ENCODE measurements at regions not wholly inside any gene's neighbourhood (a gene's known extent, or its start where the extent isn't known, plus 50 kb on each side); places are given as distances from the start of the nearest gene placed in this dataset.

DNA sequence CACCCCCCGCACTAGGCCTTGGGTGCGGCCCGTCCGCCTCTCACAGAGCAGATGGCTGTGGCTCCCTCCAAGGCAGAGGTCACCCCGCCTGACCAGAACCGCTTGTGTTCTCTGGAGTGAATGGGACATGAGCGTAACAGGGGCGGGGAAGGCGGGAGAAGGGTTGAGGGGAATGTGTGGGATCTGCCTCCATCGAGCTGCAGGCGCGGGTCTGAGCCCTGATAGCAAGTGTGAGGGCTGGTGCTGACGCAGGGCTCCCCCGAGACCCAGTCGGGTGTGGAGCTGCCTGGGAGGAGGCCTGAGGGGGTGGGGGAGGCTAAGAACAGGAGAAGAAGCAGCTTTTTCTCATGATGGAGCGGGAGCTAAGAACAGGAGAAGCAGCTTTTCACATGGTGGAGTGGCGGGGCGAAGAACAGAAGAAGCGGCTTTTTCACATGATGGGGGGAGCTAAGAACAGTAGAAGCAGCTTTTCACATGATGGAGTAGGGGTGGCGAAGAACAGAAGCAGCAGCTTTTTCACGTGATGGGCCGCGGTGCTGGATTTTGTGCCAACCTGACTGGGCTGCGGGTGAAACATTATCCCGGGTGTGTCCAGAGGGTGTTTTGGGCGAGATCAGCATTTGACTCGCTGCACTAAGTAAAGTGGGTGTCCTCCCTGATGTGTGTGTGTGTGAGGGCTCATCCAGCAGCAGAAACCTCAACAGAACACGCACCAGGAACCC is 169.3 kb downstream of the TTLL2 start:
- DNase-seq (ENCODE audit: low read depth in 1 of 2, low spot score in 1 of 2) = peak in 1 of 2 donors; percentile 77
- TF ChIP-seq, protein P1, sequence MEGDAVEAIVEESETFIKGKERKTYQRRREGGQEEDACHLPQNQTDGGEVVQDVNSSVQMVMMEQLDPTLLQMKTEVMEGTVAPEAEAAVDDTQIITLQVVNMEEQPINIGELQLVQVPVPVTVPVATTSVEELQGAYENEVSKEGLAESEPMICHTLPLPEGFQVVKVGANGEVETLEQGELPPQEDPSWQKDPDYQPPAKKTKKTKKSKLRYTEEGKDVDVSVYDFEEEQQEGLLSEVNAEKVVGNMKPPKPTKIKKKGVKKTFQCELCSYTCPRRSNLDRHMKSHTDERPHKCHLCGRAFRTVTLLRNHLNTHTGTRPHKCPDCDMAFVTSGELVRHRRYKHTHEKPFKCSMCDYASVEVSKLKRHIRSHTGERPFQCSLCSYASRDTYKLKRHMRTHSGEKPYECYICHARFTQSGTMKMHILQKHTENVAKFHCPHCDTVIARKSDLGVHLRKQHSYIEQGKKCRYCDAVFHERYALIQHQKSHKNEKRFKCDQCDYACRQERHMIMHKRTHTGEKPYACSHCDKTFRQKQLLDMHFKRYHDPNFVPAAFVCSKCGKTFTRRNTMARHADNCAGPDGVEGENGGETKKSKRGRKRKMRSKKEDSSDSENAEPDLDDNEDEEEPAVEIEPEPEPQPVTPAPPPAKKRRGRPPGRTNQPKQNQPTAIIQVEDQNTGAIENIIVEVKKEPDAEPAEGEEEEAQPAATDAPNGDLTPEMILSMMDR (IDR thresholded peaks at IDR 0.05; ENCODE audit: low read depth, low read length) = no peak
- no peak overlapping the region for H3K4me3 ChIP-seq
- no peak overlapping the region for H3K27ac ChIP-seq
- no peaks in the 10 kb centered on the region for H3K27me3 ChIP-seq
- H3K4me1 ChIP-seq (ENCODE audit: low read depth) = peaks cover 24% of the 10 kb centered on the region
- no peaks in the 10 kb centered on the region for H3K36me3 ChIP-seq
- no peaks in the 10 kb centered on the region for H3K9me3 ChIP-seq (ENCODE audit: low read depth)

DNA sequence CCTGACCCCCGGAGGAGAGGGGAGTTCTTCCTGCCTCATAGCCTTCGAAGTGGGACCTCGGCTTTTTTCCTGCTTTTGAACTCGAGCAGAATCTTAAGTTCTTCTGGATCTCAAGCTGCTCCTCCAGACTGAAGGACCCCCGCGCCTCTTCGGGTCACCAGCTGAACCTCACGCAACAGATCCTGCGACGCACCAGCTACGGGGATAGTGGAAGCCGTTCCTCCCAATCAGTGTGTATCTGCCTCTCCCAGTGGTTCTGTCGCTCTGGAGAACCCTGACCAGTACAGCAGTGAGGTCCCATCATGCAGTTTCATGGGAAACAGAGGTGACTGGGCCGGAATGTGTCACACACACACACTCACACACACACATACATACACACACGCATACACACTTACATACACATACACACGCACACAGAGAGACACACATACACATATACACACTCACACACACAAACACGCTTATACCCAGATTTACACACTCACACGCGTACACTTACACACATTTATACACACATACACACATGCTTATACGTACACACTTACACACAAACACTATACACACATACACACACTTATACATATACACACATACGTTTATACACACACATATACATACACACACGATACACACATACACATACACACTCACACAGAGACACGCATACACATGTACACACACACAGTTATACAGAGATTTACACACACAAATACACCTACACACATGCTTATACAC is 170.0 kb downstream of the TTLL2 start:
- no peak for DNase-seq (ENCODE audit: low read depth in 1 of 2, low spot score in 1 of 2)
- TF ChIP-seq, protein P1 (IDR thresholded peaks at IDR 0.05; ENCODE audit: low read depth, low read length) = no peak
- Histone ChIP-seq H3K36me3 (no peaks in the 10 kb centered on the region), H3K4me3 (no peak overlapping the region), H3K27me3 (no peaks in the 10 kb centered on the region), H3K27ac (no peak overlapping the region), H3K9me3 (ENCODE audit: low read depth) (no peaks in the 10 kb centered on the region), H3K4me1 (ENCODE audit: low read depth) (peaks cover 24% of the 10 kb centered on the region)

DNA sequence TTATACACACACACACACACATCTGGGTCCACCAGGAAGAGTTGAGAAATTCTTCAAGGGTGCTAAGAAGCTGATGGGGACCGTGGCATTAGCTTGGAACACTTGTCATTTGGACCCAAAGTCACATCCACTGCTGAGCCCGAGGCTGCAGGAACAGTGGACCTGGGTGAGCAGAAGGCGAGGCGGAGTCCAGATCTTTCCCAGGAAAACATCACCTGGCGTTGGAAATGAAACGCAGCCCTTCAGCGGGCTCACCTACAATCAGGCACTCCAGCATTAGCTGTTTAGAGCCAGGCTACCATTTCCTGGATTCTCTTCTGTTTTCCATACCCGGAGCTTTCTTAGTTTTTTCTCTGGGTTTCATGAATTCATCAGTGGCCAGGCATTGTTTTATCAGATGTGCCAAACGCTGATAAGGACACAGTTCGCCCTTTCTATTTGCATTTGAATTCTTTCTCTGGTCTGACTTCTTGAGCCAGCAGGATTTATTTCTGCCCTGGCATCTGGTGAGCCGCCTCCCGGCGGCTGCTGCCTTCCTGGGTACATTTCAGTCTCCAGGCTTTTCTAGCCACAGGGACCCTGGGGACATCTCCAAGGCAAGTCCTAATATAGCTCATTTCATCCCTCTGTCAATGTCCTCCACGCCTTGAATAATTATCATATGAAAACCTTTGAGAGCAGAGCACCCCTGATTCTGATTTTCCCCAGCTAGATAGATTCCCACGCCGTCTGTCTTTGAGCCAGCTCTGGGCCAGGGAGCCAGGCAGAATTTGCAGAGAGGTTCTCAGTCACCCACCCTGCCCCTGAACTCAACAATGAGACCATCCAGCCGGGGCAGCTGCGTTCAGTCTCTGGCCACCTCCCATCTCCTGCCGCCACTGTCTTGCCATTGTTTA is 170.9 kb downstream of the TTLL2 start:
- Histone ChIP-seq H3K4me3 (no peak overlapping the region), H3K4me1 (ENCODE audit: low read depth) (peaks cover 24% of the 10 kb centered on the region), H3K9me3 (ENCODE audit: low read depth) (no peaks in the 10 kb centered on the region), H3K36me3 (no peaks in the 10 kb centered on the region), H3K27ac (no peak overlapping the region), H3K27me3 (no peaks in the 10 kb centered on the region)
- DNase-seq (ENCODE audit: low read depth in 1 of 2, low spot score in 1 of 2) = no peak
- TF ChIP-seq, protein P1 (IDR thresholded peaks at IDR 0.05; ENCODE audit: low read depth, low read length) = no peak

DNA sequence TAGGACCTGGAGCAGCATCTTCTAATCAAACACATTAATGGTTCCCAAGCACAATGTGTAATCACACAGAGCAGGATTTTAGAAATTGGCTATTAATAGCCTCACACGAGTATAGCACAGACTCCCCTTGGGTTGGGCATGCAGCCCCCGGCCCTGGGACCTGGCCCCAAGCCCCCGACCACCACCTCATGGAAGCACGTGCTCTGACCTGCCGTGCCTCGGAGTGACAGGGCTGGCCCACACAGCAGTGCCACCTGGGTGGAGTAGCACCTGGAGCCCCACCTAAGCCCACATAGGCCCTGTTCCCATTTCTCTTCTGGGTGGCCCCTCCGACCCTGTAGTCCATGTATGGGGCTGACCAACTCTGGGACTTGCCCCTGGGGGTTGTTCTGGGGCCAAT is 171.8 kb downstream of the TTLL2 start:
- Histone ChIP-seq H3K9me3 (ENCODE audit: low read depth) (no peaks in the 10 kb centered on the region), H3K4me3 (no peak overlapping the region), H3K27me3 (no peaks in the 10 kb centered on the region), H3K4me1 (ENCODE audit: low read depth) (peaks cover 18% of the 10 kb centered on the region), H3K27ac (no peak overlapping the region), H3K36me3 (no peaks in the 10 kb centered on the region)
- no peak for DNase-seq (ENCODE audit: low read depth in 1 of 2, low spot score in 1 of 2)
- TF ChIP-seq, protein P1 (IDR thresholded peaks at IDR 0.05; ENCODE audit: low read depth, low read length) = no peak

DNA sequence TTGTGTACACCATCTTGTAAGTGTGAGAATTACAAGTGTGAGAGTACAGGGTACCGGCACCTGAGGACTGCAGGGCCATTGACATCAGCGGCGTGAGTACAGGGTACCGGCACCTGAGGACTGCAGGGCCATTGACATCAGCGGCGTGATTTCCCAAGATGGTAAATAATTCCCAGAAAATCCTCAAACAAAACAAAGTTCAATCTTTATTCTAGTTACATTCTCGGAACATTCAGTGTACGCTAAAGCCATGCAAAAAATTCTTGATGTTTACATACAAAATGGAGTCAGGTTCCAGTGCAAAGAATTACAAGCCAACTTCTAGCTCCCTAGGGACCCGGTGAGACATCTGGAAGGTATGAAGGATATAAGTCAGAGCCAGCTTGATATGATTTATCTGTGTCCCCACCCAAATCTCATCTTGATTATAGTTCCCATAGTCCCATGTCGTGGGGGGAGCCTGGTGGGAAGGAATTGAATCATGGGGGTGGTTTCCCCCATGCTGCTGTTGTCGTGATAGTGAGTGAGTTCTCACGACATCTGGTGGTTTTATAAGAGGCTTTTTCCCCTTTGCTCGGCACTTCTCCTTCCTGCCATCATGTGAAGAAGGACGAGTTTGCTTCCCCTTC is 172.7 kb downstream of the TTLL2 start:
- Histone ChIP-seq H3K27ac (no peak overlapping the region), H3K36me3 (no peaks in the 10 kb centered on the region), H3K4me1 (ENCODE audit: low read depth) (peaks cover 10% of the 10 kb centered on the region), H3K9me3 (ENCODE audit: low read depth) (no peaks in the 10 kb centered on the region), H3K4me3 (no peak overlapping the region), H3K27me3 (no peaks in the 10 kb centered on the region)
- TF ChIP-seq, protein P1 (IDR thresholded peaks at IDR 0.05; ENCODE audit: low read depth, low read length) = no peak
- DNase-seq (ENCODE audit: low read depth in 1 of 2, low spot score in 1 of 2) = no peak

Measured in cardiac muscle cell (in vitro differentiated cells and primary cell).